Mucosa of stomach (tissue), 1 donor: ENCODE measurements at regions not wholly inside any gene's neighbourhood (a gene's known extent, or its start where the extent isn't known, plus 50 kb on each side); places are given as distances from the start of the nearest gene placed in this dataset.
"Not testable (repeated sequence)": the region's sequence is repeated elsewhere in the genome, so short reads cannot be mapped to it uniquely, and the experiment has no call there.

Source experiments
- H3K27me3 ChIP-seq: one replicate; pipeline ENCODE4 v1.7.0; 2013; ENCODE audit warnings: mild to moderate bottlenecking, low read length; ENCODE audit not compliant: control insufficient read depth, insufficient read depth
- H3K36me3 ChIP-seq: one replicate; pipeline ENCODE4 v1.7.0; 2013; ENCODE audit warnings: low read length; ENCODE audit not compliant: control insufficient read depth, insufficient read depth
- H3K4me1 ChIP-seq: one replicate; pipeline ENCODE4 v1.7.0; 2013; ENCODE audit warnings: mild to moderate bottlenecking, low read length; ENCODE audit not compliant: control insufficient read depth, insufficient read depth
- H3K4me3 ChIP-seq: one replicate; pipeline ENCODE4 v1.7.0; 2013; ENCODE audit warnings: low read length
- H3K9ac ChIP-seq: one replicate; pipeline ENCODE4 v1.7.0; 2013; ENCODE audit warnings: mild to moderate bottlenecking, low read length, moderate library complexity
- H3K9me3 ChIP-seq: one replicate; pipeline ENCODE4 v1.7.0; 2013; ENCODE audit warnings: mild to moderate bottlenecking, low read length, moderate library complexity; ENCODE audit not compliant: control insufficient read depth
- donor health status: Pancreatic carcinoma.

DNA sequence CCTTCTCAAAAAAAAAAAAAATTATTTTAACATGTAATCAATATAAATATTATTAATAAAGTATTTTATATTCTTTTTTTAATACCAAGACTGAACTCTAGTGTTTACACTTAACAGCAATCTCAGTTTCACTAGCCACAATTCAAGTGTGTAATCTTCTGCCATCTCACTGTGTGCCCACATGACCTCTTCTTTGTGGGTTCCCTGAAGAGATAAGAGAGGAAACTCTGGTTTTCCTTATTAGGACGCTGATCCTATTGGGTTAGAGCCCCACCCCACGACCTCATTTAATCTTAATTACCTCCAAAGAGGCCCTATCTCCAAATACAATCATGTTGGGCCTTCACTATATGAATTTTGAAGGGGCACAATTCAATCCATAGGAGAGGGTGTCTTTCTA lies 177.6 kb downstream of the STK31 start:
- no peaks in the 10 kb centered on the region for H3K36me3 ChIP-seq

DNA sequence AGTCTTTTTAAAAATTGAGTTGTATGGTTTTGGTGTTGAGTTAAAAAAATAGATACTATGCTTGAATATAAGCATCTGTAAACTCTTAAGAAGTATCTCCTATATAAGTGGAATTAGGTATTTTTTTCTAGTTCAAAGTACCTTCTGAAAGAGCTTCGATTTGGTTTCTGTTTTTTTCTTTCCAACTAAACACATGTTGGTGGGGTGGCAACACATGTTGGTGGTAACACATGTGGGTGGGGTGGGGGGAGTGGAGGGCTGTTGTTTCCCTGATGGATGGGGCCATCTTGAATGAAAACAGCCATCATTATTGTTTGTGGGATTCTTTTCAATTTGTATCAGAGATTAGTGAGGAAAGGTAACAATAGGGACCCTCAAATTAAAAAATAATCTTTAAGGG lies 178.9 kb downstream of the STK31 start:
- Histone ChIP-seq H3K27me3 (no peaks in the 10 kb centered on the region), H3K4me3 (no peak overlapping the region), H3K9ac (no peak overlapping the region), H3K4me1 (no peaks in the 10 kb centered on the region), H3K36me3 (no peaks in the 10 kb centered on the region), H3K9me3 (no peaks in the 10 kb centered on the region)

More for the DNA sequence above, 177.6 kb downstream of the STK31 start:
- H3K4me3 ChIP-seq, result no peak overlapping the region
- no peaks in the 10 kb centered on the region for H3K9me3 ChIP-seq
- no peak overlapping the region for H3K9ac ChIP-seq
- no peaks in the 10 kb centered on the region for H3K4me1 ChIP-seq
- no peaks in the 10 kb centered on the region for H3K27me3 ChIP-seq

- Histone ChIP-seq H3K27me3 (no peaks in the 10 kb centered on the region), H3K36me3 (no peaks in the 10 kb centered on the region), H3K9me3 (no peaks in the 10 kb centered on the region), H3K4me3 (no peak overlapping the region), H3K9ac (no peak overlapping the region), H3K4me1 (no peaks in the 10 kb centered on the region)
Observed at GRCh38 chr7:23889566-23889965, 179.5 kb downstream of the STK31 start.

GRCh38 chr7:23892019-23892418 lies 182.0 kb downstream of the STK31 start:
- Histone ChIP-seq H3K9ac (no peak overlapping the region), H3K4me3 (no peak overlapping the region), H3K36me3 (no peaks in the 10 kb centered on the region), H3K9me3 (no peaks in the 10 kb centered on the region), H3K27me3 (peaks cover 3% of the 10 kb centered on the region), H3K4me1 (no peaks in the 10 kb centered on the region)

DNA sequence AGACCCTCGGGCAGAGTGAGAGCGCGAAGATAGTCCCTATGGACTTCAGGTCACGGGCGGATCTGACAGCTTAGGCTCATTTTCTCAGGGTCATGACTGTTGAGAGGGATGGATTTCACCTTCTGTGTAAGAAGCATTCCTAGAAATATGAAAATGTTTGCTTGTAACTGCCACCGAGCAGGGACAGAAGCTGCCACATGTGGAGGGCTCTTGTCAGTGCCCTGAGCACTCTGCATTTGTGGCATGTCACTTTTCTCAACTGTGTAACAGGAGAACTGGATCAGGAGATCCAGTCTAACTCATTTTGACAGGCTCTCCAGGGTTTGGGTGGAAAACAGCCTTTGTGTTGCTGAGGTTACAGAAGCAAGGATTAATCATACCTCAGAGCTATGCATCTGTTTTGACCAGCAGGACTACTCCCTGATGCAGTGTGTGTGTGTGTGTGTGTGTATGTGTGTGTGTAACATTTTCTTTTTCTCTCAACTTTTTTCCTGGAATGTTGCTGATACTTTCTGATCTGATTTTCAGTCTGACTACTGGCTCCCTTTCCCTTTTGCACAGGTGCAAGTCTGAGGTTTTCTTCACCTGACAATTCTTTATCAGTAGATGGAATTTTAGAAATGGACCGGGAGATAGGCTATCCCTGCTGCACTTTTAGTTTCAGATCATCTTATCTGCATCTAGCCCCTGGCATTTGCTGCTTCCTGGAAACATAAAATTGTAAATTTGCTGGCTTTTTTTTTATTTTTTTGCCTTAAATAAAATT lies 183.3 kb downstream of the STK31 start:
- peaks cover 3% of the 10 kb centered on the region for H3K27me3 ChIP-seq
- H3K4me3 ChIP-seq, result no peak overlapping the region
- no peaks in the 10 kb centered on the region for H3K36me3 ChIP-seq
- H3K4me1 ChIP-seq, result no peaks in the 10 kb centered on the region
- H3K9me3 ChIP-seq, result no peaks in the 10 kb centered on the region
- no peak overlapping the region for H3K9ac ChIP-seq

GRCh38 chr7:23893942-23894891 lies 184.2 kb downstream of the STK31 start:
- Histone ChIP-seq H3K36me3 (no peaks in the 10 kb centered on the region), H3K4me1 (no peaks in the 10 kb centered on the region), H3K4me3 (no peak overlapping the region), H3K27me3 (peaks cover 3% of the 10 kb centered on the region), H3K9me3 (no peaks in the 10 kb centered on the region), H3K9ac (no peak overlapping the region)

DNA sequence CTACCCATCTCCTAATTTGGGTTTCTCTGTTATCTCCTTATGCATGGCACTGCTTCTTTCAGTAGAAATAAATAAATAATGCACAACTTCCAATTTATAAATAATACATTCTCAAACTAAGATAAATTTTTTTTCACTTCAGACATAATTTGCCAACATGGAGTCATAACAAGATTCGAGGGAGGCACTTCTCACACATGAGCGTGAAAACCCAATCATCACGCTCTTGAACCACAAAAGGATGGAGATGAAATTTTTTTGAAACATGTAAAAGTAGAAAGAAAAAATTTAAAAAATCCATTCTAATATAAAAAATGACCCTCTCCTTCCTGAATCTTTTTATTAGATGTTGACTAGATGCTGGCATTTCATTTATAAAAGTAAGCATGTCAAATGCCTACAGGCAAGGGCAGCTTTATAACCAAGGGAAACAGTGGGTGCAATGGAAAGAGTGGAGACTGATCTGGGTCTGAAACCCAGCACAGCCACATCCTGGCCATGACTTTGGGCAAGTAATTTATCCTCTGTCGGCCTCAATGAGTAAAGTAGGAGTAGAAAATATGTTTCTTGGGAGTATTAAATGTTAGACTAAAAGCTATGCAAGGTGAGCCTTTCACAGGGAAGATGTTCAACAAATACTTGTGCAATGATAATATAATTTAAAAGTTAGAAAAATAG lies 185.0 kb downstream of the STK31 start:
- no peaks in the 10 kb centered on the region for H3K9me3 ChIP-seq
- H3K4me1 ChIP-seq, result no peaks in the 10 kb centered on the region
- H3K4me3 ChIP-seq, result no peak overlapping the region
- no peak overlapping the region for H3K9ac ChIP-seq
- no peaks in the 10 kb centered on the region for H3K36me3 ChIP-seq
- H3K27me3 ChIP-seq, result peaks cover 3% of the 10 kb centered on the region

DNA sequence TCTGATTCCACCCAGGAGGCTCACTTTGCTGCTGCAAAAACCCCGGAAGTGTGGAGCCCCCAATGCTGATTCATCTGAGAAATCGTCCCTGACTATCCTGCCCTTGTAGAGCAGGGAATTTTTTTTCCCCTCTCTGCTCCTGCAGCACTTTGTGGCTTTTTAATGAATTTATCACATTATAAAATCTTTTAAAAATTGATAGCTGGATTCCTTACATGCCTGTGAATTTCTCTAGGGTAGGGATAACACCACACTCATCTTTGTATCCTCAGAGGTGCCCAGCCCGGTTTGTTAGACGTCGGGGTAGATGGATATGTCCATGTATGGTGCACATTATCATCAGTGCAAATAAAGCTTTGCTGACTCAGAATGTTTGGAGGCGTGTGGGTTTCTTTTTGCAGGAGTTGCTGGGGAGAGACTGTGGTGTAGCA lies 185.7 kb downstream of the STK31 start:
- Histone ChIP-seq H3K9me3 (no peaks in the 10 kb centered on the region), H3K36me3 (no peaks in the 10 kb centered on the region), H3K27me3 (peaks cover 3% of the 10 kb centered on the region), H3K4me3 (no peak overlapping the region), H3K9ac (no peak overlapping the region), H3K4me1 (no peaks in the 10 kb centered on the region)

GRCh38 chr7:23898619-23899018 lies 188.6 kb downstream of the STK31 start:
- H3K9ac ChIP-seq, result no peak overlapping the region
- no peak overlapping the region for H3K4me3 ChIP-seq
- H3K4me1 ChIP-seq, result no peaks in the 10 kb centered on the region
- peaks cover 3% of the 10 kb centered on the region for H3K27me3 ChIP-seq
- no peaks in the 10 kb centered on the region for H3K9me3 ChIP-seq
- H3K36me3 ChIP-seq, result no peaks in the 10 kb centered on the region

- H3K4me3 ChIP-seq, H3K36me3 ChIP-seq, H3K27me3 ChIP-seq, H3K9me3 ChIP-seq, H3K9ac ChIP-seq, H3K4me1 ChIP-seq: not testable (repeated sequence)
Observed at GRCh38 chr7:23904901-23905300, 194.9 kb downstream of the STK31 start.

DNA sequence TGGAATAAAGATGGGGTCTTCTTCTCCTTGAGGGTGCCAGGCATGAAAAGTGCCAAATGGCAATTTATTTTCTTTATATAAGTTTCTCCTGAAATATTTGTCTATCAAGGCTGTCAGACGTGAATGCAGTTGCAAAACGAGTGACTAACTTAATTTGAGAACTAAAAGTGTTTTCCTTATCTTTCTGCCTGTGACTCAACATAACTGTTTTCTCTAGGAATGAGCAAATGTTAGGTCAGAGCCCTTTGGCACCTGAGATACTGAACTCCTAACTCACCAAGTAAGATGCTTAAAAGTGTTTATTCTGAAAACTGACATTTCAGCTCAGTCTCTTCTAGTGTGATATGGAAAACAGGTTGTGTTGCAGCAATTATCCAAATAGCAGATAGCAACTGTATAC lies 197.0 kb downstream of the STK31 start:
- no peaks in the 10 kb centered on the region for H3K36me3 ChIP-seq
- no peak overlapping the region for H3K9ac ChIP-seq
- H3K4me3 ChIP-seq, result no peak overlapping the region
- no peaks in the 10 kb centered on the region for H3K27me3 ChIP-seq
- H3K4me1 ChIP-seq, result no peaks in the 10 kb centered on the region
- H3K9me3 ChIP-seq, result no peaks in the 10 kb centered on the region

- Histone ChIP-seq H3K4me1 (no peaks in the 10 kb centered on the region), H3K9ac (no peak overlapping the region), H3K9me3 (no peaks in the 10 kb centered on the region), H3K36me3 (no peaks in the 10 kb centered on the region), H3K27me3 (no peaks in the 10 kb centered on the region), H3K4me3 (no peak overlapping the region)
Observed at GRCh38 chr7:23909426-23909825, 199.4 kb downstream of the STK31 start.
